IMR-90 (cell line): ENCODE measurements at regions not wholly inside any gene's neighbourhood (a gene's known extent, or its start where the extent isn't known, plus 50 kb on each side); places are given as distances from the start of the nearest gene placed in this dataset.

ENCODE experiments used
- MXI1 ChIP-seq: IDR thresholded peaks from 2 replicates; pipeline ENCODE4 v1.6.1; 2012; ENCODE audit warnings: low read depth, mild to moderate bottlenecking, low read length, moderate library complexity, borderline replicate concordance
- RAD21 ChIP-seq: IDR thresholded peaks from 2 replicates; pipeline ENCODE4 v1.6.1; 2012; ENCODE audit warnings: low read length, improper control_type of control experiment
- RCOR1 ChIP-seq: IDR thresholded peaks from 2 replicates; pipeline ENCODE4 v1.6.1; 2012; ENCODE audit warnings: mild to moderate bottlenecking, low read length, improper control_type of control experiment; ENCODE audit not compliant: insufficient replicate concordance

GRCh38 chr1:29821605-29822004, 585.3 kb downstream of the PTPRU start:
- TF ChIP-seq MXI1: no peak
- no peak for TF ChIP-seq RCOR1
- TF ChIP-seq RAD21: no peak
